Stimulated activated naive CD8-positive, alpha-beta T cell treated with anti-CD3 and anti-CD28 coated beads, Interleukin-15, Interleukin-2, amounts not matched to agents 100 U/mL and 50 U/mL, for 24 hours (primary cell): ENCODE measurements at regions not wholly inside any gene's neighbourhood (a gene's known extent, or its start where the extent isn't known, plus 50 kb on each side); places are given as distances from the start of the nearest gene placed in this dataset.
"Not testable (repeated sequence)": the region's sequence is repeated elsewhere in the genome, so short reads cannot be mapped to it uniquely, and the experiment has no call there.

Source experiments
- ATAC-seq: fragments of 150-1000 bp; cut with Tn5 transposase; one replicate; pipeline ENCODE4 v1.10.0; 2021
- DNase-seq: peaks from one replicate; pipeline ENCODE4 v3.0.0; 2021

GRCh38 chr2:242029422-242030225, 160.1 kb downstream of the RTP5 start:
- DNase-seq (no peak), ATAC-seq (no peak)

GRCh38 chr2:242030226-242030575, 160.7 kb downstream of the RTP5 start:
- no peak for DNase-seq
- no peak for ATAC-seq

GRCh38 chr2:242030858-242031257, 161.3 kb downstream of the RTP5 start:
- no peak for ATAC-seq
- DNase-seq = no peak

GRCh38 chr2:242031481-242032019, 162.0 kb downstream of the RTP5 start:
- peak; percentile 42 for DNase-seq
- peak; percentile 90 for ATAC-seq

- ATAC-seq (no peak), DNase-seq (no peak)
Measured at GRCh38 chr2:242032780-242033656, 163.5 kb downstream of the RTP5 start.

- DNase-seq (no peak), ATAC-seq (no peak)
Measured at GRCh38 chr2:242034138-242034537, 164.6 kb downstream of the RTP5 start.

- DNase-seq (no peak), ATAC-seq (no peak)
Measured at GRCh38 chr2:242034996-242035814, 165.7 kb downstream of the RTP5 start.

- ATAC-seq (no peak), DNase-seq (no peak)
Measured at GRCh38 chr2:242035858-242036652, 166.5 kb downstream of the RTP5 start.

GRCh38 chr2:242036653-242036950, 167.1 kb downstream of the RTP5 start:
- ATAC-seq (no peak), DNase-seq (no peak)

GRCh38 chr2:242038166-242038927, 168.8 kb downstream of the RTP5 start:
- DNase-seq (no peak), ATAC-seq (no peak)

GRCh38 chr2:242038928-242039341, 169.4 kb downstream of the RTP5 start:
- ATAC-seq = no peak

GRCh38 chr2:242040303-242040655, 170.8 kb downstream of the RTP5 start:
- no peak for ATAC-seq
- DNase-seq = no peak

More at GRCh38 chr2:242038928-242039341, 169.4 kb downstream of the RTP5 start:
- DNase-seq = no peak

GRCh38 chr2:242040681-242041080, 171.2 kb downstream of the RTP5 start:
- ATAC-seq = no peak

GRCh38 chr2:242041816-242042215, 172.3 kb downstream of the RTP5 start:
- ATAC-seq (no peak), DNase-seq (no peak)

More at GRCh38 chr2:242040681-242041080, 171.2 kb downstream of the RTP5 start:
- no peak for DNase-seq

GRCh38 chr2:242043538-242044312, 174.2 kb downstream of the RTP5 start:
- no peak for ATAC-seq
- no peak for DNase-seq

GRCh38 chr2:242044313-242044590, 174.7 kb downstream of the RTP5 start:
- DNase-seq = no peak
- ATAC-seq = no peak

- not testable (repeated sequence) for DNase-seq, ATAC-seq
Measured at GRCh38 chr2:242045596-242046144, 176.1 kb downstream of the RTP5 start.

- no peak for DNase-seq
- ATAC-seq = no peak
Measured at GRCh38 chr2:242046206-242046826, 176.8 kb downstream of the RTP5 start.

- no peak for DNase-seq
Measured at GRCh38 chr2:242047963-242048362, 178.4 kb downstream of the RTP5 start.

More at GRCh38 chr2:242047963-242048362, 178.4 kb downstream of the RTP5 start:
- ATAC-seq = no peak
